Hematopoietic multipotent progenitor cell treated with erythropoietin and hydrocortisone succinate and interleukin-3 and kit ligand, for 17 days (in vitro differentiated cells): ENCODE measurements at regions not wholly inside any gene's neighbourhood (a gene's known extent, or its start where the extent isn't known, plus 50 kb on each side); places are given as distances from the start of the nearest gene placed in this dataset.
A peak's percentile ranks its signal among the peaks of the same experiment; 100 is the strongest.
"Not testable (repeated sequence)": the region's sequence is repeated elsewhere in the genome, so short reads cannot be mapped to it uniquely, and the experiment has no call there.

ENCODE experiments used
- DNase-seq: peaks from one replicate; pipeline ENCODE4 v3.0.0-alpha.2; 2015; ENCODE audit warnings: low spot score

GRCh38 chr10:57551774-57552173, 715.9 kb downstream of the IPMK start:
- DNase-seq: not testable (repeated sequence)

- no peak for DNase-seq
Measured at GRCh38 chr10:57535306-57535705, 732.4 kb downstream of the IPMK start.

- DNase-seq: no peak
Measured at GRCh38 chr10:57513637-57514036, 754.1 kb downstream of the IPMK start.

DNA sequence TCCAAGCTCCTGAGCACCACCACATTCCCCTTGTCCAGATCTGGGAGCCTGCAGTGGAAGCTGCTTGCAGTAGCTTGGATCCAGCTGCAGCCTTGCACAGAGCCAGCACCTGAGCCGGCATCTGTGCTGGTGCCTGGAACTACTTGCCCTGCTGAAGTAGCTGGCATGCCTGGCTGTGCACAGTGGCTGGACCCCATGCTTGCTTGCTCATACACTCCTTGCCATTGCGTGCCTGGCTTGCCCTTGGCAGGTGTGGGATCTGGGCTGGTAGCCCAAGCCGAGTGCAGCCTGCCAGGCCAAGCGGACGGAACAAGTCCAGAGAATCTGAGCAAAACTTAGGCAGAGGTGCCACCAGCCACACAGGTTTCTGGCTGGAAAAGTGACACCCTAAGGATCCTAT, 759.9 kb downstream of the IPMK start:
- DNase-seq: no peak

DNA sequence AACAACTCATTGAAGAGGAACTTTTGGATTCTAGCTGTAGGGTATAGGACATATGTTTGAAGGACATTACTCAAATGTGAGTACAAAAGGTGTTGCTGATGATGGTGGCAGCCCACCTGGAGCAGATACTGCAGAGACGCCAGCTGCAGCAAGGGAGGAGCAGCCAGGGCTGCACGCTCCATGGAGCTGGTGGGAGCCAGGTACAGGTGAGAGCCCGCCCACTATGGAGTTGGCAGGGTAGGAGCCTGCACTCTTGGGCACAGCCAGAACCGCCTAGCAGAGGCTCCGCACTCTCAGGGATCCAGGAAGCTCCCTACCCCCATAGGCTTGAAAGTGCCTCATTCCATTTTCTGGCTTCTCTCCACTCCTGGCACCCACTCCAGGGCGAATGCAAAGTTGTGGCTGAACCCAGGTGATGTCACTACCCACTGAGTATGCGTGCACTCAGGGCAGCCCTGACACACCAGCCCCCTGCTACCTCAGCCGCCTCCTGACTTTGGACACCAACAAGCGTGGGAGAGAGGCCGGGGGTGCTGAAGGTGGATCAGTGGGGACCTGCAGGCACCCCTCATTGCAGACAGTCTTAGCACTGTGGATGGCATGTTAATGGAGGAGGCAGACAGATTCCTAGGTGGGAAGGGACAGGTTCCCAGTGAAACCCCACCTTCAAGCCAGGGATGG, 761.1 kb downstream of the IPMK start:
- DNase-seq: no peak

DNA sequence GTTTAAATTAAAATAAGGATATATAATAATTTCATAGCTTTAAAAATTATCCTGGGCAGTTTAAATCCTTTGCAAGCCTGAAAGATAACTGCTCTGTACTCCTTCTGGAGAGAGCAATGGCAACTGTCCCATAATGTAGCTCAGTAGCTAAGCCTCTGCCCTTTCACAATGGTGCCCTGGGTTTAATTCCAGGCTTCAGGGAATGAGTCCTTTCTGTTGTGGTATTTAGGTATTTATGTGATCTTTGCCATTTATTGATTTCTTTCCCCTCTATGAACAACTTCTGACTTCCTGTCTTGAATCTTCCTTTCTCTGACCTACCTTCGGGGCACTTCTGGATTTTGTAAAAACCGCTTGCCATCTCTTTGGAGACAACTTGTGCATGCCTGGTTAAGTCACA, 773.2 kb downstream of the IPMK start:
- DNase-seq: no peak

DNA sequence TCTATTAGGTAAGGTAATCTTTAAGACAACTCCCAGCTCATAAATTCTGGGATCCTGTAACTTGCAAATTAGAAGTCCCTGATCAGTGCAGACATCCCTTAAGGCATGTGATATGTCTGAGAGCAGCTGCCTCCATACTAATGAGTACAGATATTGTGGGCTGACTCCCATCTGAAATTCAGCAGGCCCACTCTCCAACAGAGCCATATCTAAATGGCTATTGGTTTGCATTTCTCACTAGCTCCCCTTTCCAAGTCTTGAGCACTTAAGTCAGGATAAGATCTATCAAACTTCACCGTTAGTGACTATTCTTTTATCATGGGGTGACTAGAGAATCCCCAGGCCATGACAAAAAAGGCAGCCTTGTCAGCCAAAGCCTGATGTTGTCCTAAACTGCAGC, 785.4 kb downstream of the IPMK start:
- no peak for DNase-seq

- no peak for DNase-seq
Measured at GRCh38 chr10:57472823-57473619, 794.7 kb downstream of the IPMK start.

- no peak for DNase-seq
Measured at GRCh38 chr10:57468894-57469432, 798.7 kb downstream of the IPMK start.

DNA sequence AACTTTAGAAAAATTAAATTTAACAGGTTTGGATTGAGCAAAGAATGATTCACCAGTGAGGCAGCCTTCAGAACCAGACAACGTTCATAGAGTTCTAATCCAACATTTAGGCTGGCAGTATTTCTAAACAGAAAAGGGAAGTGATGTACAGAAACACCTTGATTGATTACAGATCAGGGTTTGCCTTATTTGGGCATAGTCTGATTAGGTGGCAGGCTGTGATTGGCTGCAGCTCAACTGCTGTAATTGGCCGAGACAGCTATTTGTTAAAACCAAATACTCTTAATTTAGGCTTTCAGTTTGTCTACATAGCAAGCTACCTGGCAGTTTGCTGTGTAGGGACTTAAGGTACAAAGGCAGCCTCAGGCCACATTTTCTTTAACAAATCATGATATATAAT, 802.5 kb downstream of the IPMK start:
- no peak for DNase-seq

DNA sequence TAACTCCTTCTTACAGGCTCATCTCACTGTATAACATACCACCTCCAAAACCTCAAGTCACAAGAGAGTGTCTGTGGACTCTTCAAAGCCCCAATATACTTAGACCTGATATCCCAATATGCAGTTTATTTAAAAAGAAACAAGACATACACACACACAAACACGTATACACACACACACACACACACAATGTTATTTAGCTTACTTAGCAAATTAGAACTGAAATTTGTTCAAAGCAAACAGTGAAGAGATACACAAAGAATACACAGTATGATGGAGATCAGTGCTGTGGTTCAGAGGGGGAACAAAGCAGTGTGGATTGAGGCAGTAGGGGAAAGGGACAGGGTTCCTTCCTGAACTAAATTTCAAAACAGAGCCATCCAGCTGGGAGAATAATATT, 807.2 kb downstream of the IPMK start:
- DNase-seq: no peak

GRCh38 chr10:57457972-57458512, 809.7 kb downstream of the IPMK start:
- DNase-seq: no peak

DNA sequence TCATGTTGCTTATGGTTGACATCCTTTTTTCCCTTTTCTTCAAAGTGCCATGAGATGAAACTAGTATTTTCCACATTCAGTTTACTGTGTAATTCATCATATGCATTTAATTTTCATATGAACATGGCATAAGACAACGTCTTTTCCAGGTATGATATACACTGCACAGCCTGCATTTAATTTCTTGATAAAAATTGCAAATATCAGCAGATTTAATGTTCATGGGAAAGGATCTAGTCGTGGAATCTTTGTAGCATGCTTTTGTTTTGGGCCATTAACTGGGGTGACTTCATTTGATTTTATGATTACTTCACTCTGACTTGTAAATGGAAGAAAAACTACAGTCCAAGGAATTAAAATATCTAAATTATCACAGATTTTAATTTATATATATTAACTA, 837.3 kb downstream of the IPMK start:
- DNase-seq: no peak

DNA sequence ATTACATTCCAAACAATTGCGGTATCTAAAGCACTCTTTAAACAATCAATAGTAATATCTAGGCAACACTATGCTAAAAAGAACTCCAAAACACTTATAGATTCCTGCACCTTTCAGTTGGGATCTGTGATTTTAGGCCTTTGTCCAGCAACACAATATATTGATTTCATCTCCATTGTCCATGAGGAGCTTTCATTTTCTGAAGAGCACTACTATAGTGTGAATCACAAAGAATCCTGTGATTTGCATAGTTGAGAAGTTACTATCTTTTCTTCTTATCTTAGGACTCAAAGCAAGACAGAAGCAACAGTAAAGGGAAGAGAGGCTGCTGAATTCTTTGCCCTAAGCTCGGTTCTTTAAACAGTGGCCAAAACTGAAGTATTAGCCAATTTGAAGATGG, 846.8 kb downstream of the IPMK start:
- DNase-seq: no peak

DNA sequence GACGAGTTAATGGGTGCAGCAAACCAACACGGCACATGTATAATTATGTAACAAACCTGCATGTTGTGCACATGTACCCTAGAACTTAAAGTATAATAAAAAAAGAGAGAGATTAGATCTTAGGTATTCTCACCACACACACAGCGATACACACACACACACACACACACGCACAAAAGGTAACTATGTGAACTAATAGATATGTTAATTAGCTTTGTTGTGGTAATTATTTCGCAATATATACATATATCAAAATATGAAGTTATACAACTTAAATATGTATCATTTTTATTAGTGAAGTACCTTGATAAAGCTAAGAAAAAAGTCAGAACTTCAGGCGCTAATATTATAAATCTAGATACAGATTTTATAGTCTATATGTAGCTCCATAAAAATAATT, 849.2 kb downstream of the IPMK start:
- DNase-seq: no peak

DNA sequence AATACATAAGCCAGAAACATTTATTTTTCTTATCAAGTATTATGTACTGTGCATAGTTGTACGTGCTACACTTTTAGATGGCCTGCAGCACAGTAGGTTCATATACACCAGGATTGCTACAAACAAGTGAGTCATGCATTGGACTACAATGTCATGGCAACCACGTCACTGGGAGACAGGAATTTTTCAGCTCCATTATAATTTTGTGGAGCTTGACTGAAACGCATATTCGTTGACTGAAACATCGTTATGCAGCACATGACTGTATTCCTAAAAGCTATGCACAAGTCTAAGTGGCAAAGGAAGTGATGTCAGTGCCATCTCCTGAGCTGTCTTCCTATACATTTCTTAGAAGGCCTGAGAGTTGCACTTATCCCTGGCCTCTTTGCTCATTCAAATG, 871.8 kb downstream of the IPMK start:
- no peak for DNase-seq

- no peak for DNase-seq
Measured at GRCh38 chr10:57367412-57367811, 900.3 kb downstream of the IPMK start.

DNA sequence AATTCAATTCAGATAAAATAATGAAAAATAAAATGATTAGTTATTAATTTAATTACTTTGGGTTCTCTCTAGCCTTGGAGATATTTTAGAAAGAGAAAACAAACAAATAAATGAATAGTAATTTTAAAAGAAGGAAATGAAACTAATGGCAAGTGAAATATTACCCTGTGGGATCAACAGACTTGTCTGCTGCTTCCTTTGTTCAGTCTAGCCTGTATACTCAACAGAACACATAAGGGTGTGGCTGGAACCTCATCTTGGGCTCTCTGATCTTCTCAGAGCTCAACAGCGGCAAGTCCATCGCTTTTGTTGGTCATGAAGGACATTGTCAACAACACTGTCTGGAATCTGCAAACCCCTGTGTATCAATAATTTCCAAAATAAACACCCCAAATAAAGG, 904.9 kb downstream of the IPMK start:
- DNase-seq: no peak

DNA sequence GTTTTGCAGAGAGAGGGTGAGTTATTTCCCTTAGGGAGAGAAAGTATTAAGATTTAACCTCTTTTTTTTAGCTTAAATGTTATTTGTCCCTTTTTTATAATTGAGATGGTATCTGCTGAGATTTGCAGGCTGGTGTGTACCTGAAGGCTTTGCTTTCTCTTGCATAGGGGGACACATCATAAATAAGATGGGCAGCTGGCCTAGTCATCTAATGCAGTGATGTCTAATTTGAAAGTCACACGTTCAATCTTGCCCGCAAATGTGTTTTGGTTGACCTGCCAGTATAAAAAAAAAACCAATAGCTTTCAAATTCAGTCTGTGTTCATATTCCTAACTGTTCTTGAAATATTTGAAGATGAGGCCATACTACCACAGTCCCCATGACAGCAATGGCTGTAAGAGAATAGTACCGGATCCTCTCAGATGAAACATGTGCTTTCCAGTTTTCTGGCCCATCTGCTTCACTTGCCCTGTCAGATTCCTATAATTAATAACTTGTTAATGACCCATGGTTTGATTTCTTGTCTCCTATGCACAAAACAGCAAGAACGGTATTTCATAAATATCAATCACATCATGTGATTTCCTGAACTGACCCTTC, 914.2 kb downstream of the IPMK start:
- no peak for DNase-seq

GRCh38 chr10:57351076-57351475, 916.6 kb downstream of the IPMK start:
- no peak for DNase-seq

GRCh38 chr10:57341294-57341693, 926.4 kb downstream of the IPMK start:
- DNase-seq: no peak

GRCh38 chr10:57338823-57339558, 928.7 kb downstream of the IPMK start:
- DNase-seq: peak; percentile 6
